Mammary epithelial cell (primary cell): ENCODE measurements at regions not wholly inside any gene's neighbourhood (a gene's known extent, or its start where the extent isn't known, plus 50 kb on each side); places are given as distances from the start of the nearest gene placed in this dataset.

Source experiments
- CTCF ChIP-seq, 2 donors: IDR thresholded peaks in 1 of 2; conservative IDR thresholded peaks in 1 of 2; 2 replicates each; pipeline ENCODE4 v1.5.1; 2011 to 2012; ENCODE audit warnings: inconsistent platforms in 2 of 2, low read length in 2 of 2, mild to moderate bottlenecking in 2 of 2, control low read depth in 1 of 2, low read depth in 1 of 2; ENCODE audit not compliant: insufficient read depth in 1 of 2; ENCODE audit errors: extremely low read depth in 1 of 2
- EZH2 ChIP-seq: IDR thresholded peaks from 2 replicates; pipeline ENCODE4 v1.6.1; 2012; ENCODE audit warnings: low read length, inconsistent platforms, borderline replicate concordance

DNA sequence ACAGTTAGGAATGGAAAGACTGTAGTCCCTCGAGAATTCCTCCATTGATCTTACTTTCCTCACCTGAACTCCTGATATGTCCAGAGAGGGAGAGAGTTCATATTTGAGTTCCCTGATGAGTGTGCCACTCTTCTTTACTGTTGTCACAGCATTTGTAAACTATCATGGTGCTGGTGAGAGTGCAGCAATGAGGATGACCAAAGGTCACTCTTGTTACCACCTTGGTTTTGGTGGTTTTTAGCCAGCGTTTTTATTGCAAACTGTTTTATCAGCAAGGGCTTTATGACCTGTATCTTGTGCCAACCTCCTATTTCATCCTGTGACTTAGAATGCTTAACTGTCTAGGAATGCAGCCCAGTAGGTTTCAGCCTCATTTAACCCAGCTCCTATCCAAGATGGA, 1062.5 kb downstream of the BCL11A start:
- TF ChIP-seq CTCF (conservative IDR thresholded peaks at IDR 0.05 in 1 of 2, IDR thresholded peaks at IDR 0.05 in 1 of 2; ENCODE audit: extremely low read depth in 1 of 2, insufficient read depth in 1 of 2, low read depth in 1 of 2, low read length in 2 of 2) (no peak), EZH2 (no peak)
